ENCODE measurements at regions not wholly inside any gene's neighbourhood (a gene's known extent, or its start where the extent isn't known, plus 50 kb on each side); places are given as distances from the start of the nearest gene placed in this dataset.

GRCh38 chr5:171589461-171589860 is 170.0 kb downstream of the FGF18 start:
- DNase-seq (ENCODE audit: extremely low read depth, low read depth), result no peak
- TF ChIP-seq CTCF (IDR thresholded peaks at IDR 0.05; ENCODE audit: low read depth, low read length), result no peak

GRCh38 chr5:171592076-171592475 is 172.6 kb downstream of the FGF18 start:
- DNase-seq (ENCODE audit: extremely low read depth, low read depth), result no peak
- TF ChIP-seq CTCF (IDR thresholded peaks at IDR 0.05; ENCODE audit: low read depth, low read length), result no peak

- no peak for TF ChIP-seq CTCF (IDR thresholded peaks at IDR 0.05; ENCODE audit: low read depth, low read length)
- DNase-seq (ENCODE audit: extremely low read depth, low read depth), result no peak
Observed at GRCh38 chr5:171592736-171593135, 173.3 kb downstream of the FGF18 start.

- no peak for TF ChIP-seq CTCF (IDR thresholded peaks at IDR 0.05; ENCODE audit: low read depth, low read length)
- DNase-seq (ENCODE audit: extremely low read depth, low read depth), result no peak
Observed at GRCh38 chr5:171593401-171593800, 174.0 kb downstream of the FGF18 start.

GRCh38 chr5:171593976-171594375 is 174.5 kb downstream of the FGF18 start:
- no peak for DNase-seq (ENCODE audit: extremely low read depth, low read depth)
- no peak for TF ChIP-seq CTCF (IDR thresholded peaks at IDR 0.05; ENCODE audit: low read depth, low read length)

GRCh38 chr5:171595401-171595800 is 176.0 kb downstream of the FGF18 start:
- no peak for TF ChIP-seq CTCF (IDR thresholded peaks at IDR 0.05; ENCODE audit: low read depth, low read length)
- DNase-seq (ENCODE audit: extremely low read depth, low read depth), result no peak

GRCh38 chr5:171595801-171596231 is 176.4 kb downstream of the FGF18 start:
- peak; percentile 63 for DNase-seq (ENCODE audit: extremely low read depth, low read depth)
- no peak for TF ChIP-seq CTCF (IDR thresholded peaks at IDR 0.05; ENCODE audit: low read depth, low read length)
